ENCODE measurements at regions not wholly inside any gene's neighbourhood (a gene's known extent, or its start where the extent isn't known, plus 50 kb on each side); places are given as distances from the start of the nearest gene placed in this dataset.
"Not testable (repeated sequence)": the region's sequence is repeated elsewhere in the genome, so short reads cannot be mapped to it uniquely, and the experiment has no call there.

DNA sequence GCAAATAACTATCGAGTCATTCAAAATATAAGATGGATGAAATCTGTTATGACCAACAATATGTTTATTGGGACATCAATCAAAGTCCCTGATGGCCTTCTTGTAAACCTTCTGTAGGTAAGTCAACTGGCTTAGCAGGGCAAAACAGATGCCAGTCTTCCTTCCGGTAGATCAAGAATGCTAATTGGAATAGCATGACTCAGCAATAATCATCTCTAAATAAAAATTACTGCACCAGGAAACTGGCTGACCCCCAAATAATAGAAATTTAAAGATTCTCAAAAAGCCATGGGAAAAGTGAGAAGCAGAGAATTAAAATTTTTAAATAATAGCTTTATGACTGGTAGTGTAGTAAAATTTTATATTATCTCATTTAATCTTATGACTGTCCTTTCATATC, 1005.4 kb downstream of the OLFM4 start:
- Histone ChIP-seq H3K4me1 (no peaks in the 10 kb centered on the region), H3K4me3 (ENCODE audit: low read depth, low read length) (no peak overlapping the region), H3K36me3 (no peaks in the 10 kb centered on the region), H3K9me3 (no peaks in the 10 kb centered on the region), H3K27me3 (no peaks in the 10 kb centered on the region)
- no peak for DNase-seq
- TF ChIP-seq, protein P1, sequence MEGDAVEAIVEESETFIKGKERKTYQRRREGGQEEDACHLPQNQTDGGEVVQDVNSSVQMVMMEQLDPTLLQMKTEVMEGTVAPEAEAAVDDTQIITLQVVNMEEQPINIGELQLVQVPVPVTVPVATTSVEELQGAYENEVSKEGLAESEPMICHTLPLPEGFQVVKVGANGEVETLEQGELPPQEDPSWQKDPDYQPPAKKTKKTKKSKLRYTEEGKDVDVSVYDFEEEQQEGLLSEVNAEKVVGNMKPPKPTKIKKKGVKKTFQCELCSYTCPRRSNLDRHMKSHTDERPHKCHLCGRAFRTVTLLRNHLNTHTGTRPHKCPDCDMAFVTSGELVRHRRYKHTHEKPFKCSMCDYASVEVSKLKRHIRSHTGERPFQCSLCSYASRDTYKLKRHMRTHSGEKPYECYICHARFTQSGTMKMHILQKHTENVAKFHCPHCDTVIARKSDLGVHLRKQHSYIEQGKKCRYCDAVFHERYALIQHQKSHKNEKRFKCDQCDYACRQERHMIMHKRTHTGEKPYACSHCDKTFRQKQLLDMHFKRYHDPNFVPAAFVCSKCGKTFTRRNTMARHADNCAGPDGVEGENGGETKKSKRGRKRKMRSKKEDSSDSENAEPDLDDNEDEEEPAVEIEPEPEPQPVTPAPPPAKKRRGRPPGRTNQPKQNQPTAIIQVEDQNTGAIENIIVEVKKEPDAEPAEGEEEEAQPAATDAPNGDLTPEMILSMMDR (IDR thresholded peaks at IDR 0.05; ENCODE audit: low read depth, low read length) = no peak

DNA sequence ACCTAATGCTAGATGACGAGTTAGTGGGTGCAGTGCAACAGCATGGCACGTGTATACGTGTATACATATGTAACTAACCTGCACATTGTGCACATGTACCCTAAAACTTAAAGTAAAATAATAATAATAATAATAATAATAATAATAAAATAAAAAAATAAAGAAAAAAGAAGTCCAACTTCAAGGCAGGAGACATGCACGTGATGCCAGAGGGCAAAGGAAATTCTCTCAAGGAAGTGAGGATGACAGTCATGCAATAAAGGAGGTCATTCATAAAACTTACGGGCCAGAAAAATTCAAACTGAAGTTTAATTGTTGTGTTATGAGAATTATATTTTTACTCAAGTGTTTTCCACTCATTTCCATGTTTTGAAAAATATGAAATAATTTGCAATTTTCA, 1028.8 kb downstream of the OLFM4 start:
- H3K36me3 ChIP-seq; H3K4me3 ChIP-seq (ENCODE audit: low read depth, low read length); DNase-seq; H3K9me3 ChIP-seq; H3K27me3 ChIP-seq; H3K4me1 ChIP-seq: not testable (repeated sequence)

DNA sequence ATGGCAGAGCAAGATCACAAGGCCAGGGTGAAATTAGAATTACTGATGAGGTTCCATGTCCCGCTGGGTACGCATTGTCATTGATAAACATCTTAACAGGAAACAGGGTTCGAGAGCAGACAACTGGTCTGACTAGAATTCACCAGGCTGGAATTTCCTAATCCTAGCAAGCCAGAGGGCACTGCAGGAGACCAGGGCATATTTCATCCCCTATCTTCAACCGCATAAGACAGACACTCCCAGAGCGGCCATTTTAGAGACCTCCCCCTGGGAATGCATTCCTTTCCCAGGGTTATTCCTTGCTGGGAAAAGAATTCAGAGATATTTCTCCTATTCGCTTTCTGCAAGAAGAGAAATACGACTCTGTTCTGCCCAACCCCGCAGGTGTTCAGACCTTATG, 1041.3 kb downstream of the OLFM4 start:
- H3K36me3 ChIP-seq; H3K9me3 ChIP-seq; H3K4me1 ChIP-seq; DNase-seq; H3K27me3 ChIP-seq; H3K4me3 ChIP-seq (ENCODE audit: low read depth, low read length): not testable (repeated sequence)

DNA sequence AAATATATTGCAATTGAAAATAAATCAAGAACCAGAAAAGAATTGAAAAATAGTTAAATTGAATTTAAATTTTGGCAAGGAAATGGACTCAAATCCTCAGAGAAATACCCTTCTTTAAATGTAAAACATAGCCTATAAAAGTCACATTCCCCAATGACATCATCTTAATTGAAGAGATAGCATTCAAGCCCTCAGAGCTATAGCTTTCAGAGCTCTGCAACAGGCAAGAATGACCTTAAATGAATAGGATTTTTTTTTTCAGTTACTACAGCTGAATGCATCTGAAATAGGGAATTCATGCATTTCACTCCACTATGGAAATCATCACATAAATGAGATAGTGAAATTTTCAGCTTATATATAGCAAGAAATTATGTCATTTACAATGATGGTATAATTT, 1049.0 kb downstream of the OLFM4 start:
- Histone ChIP-seq H3K9me3 (no peaks in the 10 kb centered on the region), H3K36me3 (no peaks in the 10 kb centered on the region), H3K4me3 (ENCODE audit: low read depth, low read length) (no peak overlapping the region), H3K27me3 (no peaks in the 10 kb centered on the region), H3K4me1 (no peaks in the 10 kb centered on the region)
- TF ChIP-seq, protein P1 (IDR thresholded peaks at IDR 0.05; ENCODE audit: low read depth, low read length) = no peak
- DNase-seq = no peak

DNA sequence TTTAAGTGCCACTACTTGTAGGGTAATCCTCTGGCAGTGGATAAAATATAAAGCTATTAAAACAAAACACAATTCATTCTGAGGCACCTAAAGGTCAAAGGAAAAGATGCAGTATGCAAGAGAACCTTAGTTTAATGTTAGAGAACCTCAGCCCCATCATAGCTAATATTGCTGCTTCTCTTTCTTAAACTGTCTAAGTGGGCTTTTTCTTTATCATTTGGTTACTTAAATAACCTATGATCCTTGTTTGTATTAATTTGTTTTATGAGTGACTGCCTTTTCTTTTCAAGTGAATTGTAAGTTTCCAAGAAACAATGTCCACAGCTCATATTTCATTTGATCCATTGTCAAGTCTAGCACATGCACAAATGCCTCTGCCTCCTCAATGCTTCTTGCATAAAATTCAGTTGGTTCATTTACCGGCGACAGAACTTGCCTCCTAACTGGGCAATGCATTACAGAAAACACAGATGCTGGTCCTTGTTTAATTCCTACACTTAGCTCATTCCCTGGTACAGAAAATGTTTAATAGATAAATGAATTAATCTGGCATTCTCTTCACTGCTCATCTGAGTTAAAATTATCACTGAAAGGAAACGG, 1049.8 kb downstream of the OLFM4 start:
- DNase-seq = no peak
- Histone ChIP-seq H3K4me3 (ENCODE audit: low read depth, low read length) (no peak overlapping the region), H3K9me3 (no peaks in the 10 kb centered on the region), H3K27me3 (no peaks in the 10 kb centered on the region), H3K36me3 (no peaks in the 10 kb centered on the region), H3K4me1 (no peaks in the 10 kb centered on the region)
- TF ChIP-seq, protein P1 (IDR thresholded peaks at IDR 0.05; ENCODE audit: low read depth, low read length) = no peak

DNA sequence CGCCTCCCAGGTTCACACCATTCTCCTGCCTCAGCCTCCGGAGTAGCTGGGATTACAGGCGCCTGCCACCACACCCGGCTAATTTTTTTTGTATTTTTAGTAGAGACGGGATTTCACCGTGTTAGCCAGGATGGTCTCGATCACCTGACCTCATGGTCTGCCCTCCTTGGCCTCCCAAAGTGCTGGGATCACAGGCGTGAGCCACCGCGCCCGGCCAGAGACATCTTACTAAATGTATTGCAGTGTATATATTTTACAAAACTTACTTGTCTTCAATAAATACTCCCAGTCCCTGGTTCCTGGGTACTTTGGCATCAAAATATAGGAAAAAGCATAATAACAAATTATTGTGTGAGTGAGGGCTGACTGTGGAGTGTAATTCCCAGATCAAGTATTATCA, 1053.7 kb downstream of the OLFM4 start:
- DNase-seq; H3K4me3 ChIP-seq (ENCODE audit: low read depth, low read length); H3K27me3 ChIP-seq; H3K9me3 ChIP-seq; H3K36me3 ChIP-seq; H3K4me1 ChIP-seq: not testable (repeated sequence)

DNA sequence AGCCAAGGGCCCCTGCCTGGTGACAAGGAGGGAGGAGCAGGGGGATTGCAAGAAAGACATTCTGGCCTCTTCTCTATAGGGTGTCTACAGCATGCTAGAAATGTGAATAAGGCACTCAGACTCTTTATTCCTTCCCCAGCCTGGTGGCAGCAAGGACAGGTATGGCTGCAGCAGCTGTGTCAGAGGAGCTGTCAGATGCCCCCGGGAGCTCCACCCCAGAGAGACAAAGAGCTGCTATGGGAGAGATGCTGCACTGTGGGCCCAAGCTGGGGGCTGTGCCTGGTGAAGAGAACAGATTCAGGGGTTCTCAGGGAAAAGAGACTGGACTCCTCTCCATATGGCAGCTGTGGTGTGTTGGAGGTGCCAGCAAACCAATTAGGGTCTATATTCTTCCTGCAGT, 1063.3 kb downstream of the OLFM4 start:
- Histone ChIP-seq H3K4me1 (no peaks in the 10 kb centered on the region), H3K9me3 (no peaks in the 10 kb centered on the region), H3K27me3 (no peaks in the 10 kb centered on the region), H3K36me3 (no peaks in the 10 kb centered on the region), H3K4me3 (ENCODE audit: low read depth, low read length) (no peak overlapping the region)
- no peak for DNase-seq
- TF ChIP-seq, protein P1 (IDR thresholded peaks at IDR 0.05; ENCODE audit: low read depth, low read length) = no peak

DNA sequence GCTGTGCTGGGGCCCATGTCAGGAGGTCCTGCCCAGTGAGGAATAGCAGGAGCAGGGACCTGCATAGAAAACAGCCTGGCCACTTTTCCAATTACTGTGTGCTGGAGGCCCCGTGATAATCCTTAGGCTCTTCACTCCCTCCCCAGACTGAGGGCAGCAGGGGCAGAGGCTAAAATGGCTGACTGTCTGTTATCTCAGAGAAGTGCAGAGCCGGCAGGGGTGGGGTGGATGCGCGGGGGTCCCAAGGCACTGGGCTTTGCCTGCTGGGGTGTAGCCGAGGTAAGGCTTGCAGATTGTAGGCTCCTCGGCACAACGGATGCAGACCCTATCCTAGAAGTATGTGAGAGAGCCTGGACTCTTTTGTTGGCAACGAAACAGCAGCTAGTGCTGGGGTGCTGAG, 1064.1 kb downstream of the OLFM4 start:
- Histone ChIP-seq H3K4me3 (ENCODE audit: low read depth, low read length) (no peak overlapping the region), H3K27me3 (no peaks in the 10 kb centered on the region), H3K9me3 (no peaks in the 10 kb centered on the region), H3K36me3 (no peaks in the 10 kb centered on the region), H3K4me1 (no peaks in the 10 kb centered on the region)
- DNase-seq = no peak
- TF ChIP-seq, protein P1 (IDR thresholded peaks at IDR 0.05; ENCODE audit: low read depth, low read length) = no peak
